Loucy (cell line): ENCODE measurements at regions not wholly inside any gene's neighbourhood (a gene's known extent, or its start where the extent isn't known, plus 50 kb on each side); places are given as distances from the start of the nearest gene placed in this dataset.

Source experiments
- H2AFZ ChIP-seq: fragments of 200-600 bp; sonication (generic); 2 replicates; pipeline ENCODE4 v1.6.0; 2016; ENCODE audit warnings: antibody characterized with exemption, mild to moderate bottlenecking, low read length, moderate library complexity
- H3F3A ChIP-seq: fragments of 200-600 bp; 2 replicates; pipeline ENCODE4 v1.6.0; 2016; ENCODE audit warnings: antibody characterized with exemption, low read depth, mild to moderate bottlenecking
- H3K27me3 ChIP-seq: fragments of 200-600 bp; sonication (generic); 2 replicates; pipeline ENCODE4 v1.6.1; 2014; ENCODE audit warnings: low read length, mild to moderate bottlenecking; ENCODE audit not compliant: insufficient read depth, poor library complexity, severe bottlenecking
- H3K36me3 ChIP-seq: fragments of 200-600 bp; sonication (generic); 2 replicates; pipeline ENCODE4 v1.6.1; 2016; ENCODE audit warnings: low read length; ENCODE audit not compliant: insufficient read depth
- H3K4me1 ChIP-seq: fragments of 200-600 bp; sonication (generic); 2 replicates; pipeline ENCODE4 v1.5.1; 2014; ENCODE audit warnings: low read length, mild to moderate bottlenecking; ENCODE audit not compliant: insufficient read depth, poor library complexity, severe bottlenecking
- H3K4me2 ChIP-seq: fragments of 200-600 bp; sonication (generic); 2 replicates; pipeline ENCODE4 v1.6.0; 2014; ENCODE audit warnings: antibody characterized with exemption, low read length, low read depth, mild to moderate bottlenecking; ENCODE audit not compliant: poor library complexity, severe bottlenecking
- H3K4me3 ChIP-seq: fragments of 200-600 bp; sonication (generic); 2 replicates; pipeline ENCODE4 v1.5.1; 2014; ENCODE audit warnings: low read length, mild to moderate bottlenecking, mixed read lengths; ENCODE audit not compliant: poor library complexity, severe bottlenecking
- H3K79me2 ChIP-seq: fragments of 200-600 bp; sonication (generic); 2 replicates; pipeline ENCODE4 v1.6.1; 2014; ENCODE audit warnings: low read length; ENCODE audit not compliant: insufficient read depth
- H3K9ac ChIP-seq: fragments of 200-600 bp; sonication (generic); 2 replicates; pipeline ENCODE4 v1.6.0; 2014; ENCODE audit warnings: mild to moderate bottlenecking, low read depth, low read length, moderate library complexity; ENCODE audit not compliant: poor library complexity, severe bottlenecking
- H3K9me2 ChIP-seq: fragments of 200-600 bp; sonication (generic); replicated peaks from 2 replicates; pipeline ENCODE4 v1.6.1; 2016; ENCODE audit warnings: low read depth, low read length, mixed read lengths
- H3K9me3 ChIP-seq: fragments of 200-600 bp; sonication (generic); 2 replicates; pipeline ENCODE4 v1.6.1; 2014; ENCODE audit warnings: mild to moderate bottlenecking, antibody characterized with exemption, low read length, low read depth; ENCODE audit not compliant: insufficient read depth
- H4K20me1 ChIP-seq: fragments of 200-600 bp; sonication (generic); 2 replicates; pipeline ENCODE4 v1.6.0; 2014; ENCODE audit warnings: antibody characterized with exemption, low read length, mild to moderate bottlenecking; ENCODE audit not compliant: insufficient read depth, poor library complexity, severe bottlenecking
- CTCF ChIP-seq: fragments of 200-600 bp; sonication (generic); conservative IDR thresholded peaks from 2 replicates; pipeline ENCODE4 v1.5.1; 2014; ENCODE audit warnings: mild to moderate bottlenecking, antibody characterized with exemption, low read length
- EZH2phosphoT487 ChIP-seq: fragments of 200-600 bp; IDR thresholded peaks from 2 replicates; pipeline ENCODE4 v1.6.1; 2018; ENCODE audit warnings: antibody characterized with exemption, mild to moderate bottlenecking, moderate library complexity, borderline replicate concordance

GRCh38 chr6:63476302-63476701 is 96.0 kb upstream of the LOC128125822 start:
- Histone ChIP-seq H3K9ac (no peak overlapping the region), H3K9me3 (no peaks in the 10 kb centered on the region), H3F3A (no peaks in the 10 kb centered on the region), H3K36me3 (no peaks in the 10 kb centered on the region), H3K9me2 (no peaks in the 10 kb centered on the region), H4K20me1 (no peaks in the 10 kb centered on the region), H3K27me3 (no peaks in the 10 kb centered on the region), H2AFZ (no peak overlapping the region), H3K4me3 (no peak overlapping the region), H3K4me1 (no peaks in the 10 kb centered on the region), H3K4me2 (no peak overlapping the region), H3K79me2 (no peaks in the 10 kb centered on the region)
- no peak for TF ChIP-seq CTCF
- TF ChIP-seq EZH2phosphoT487: no peak

DNA sequence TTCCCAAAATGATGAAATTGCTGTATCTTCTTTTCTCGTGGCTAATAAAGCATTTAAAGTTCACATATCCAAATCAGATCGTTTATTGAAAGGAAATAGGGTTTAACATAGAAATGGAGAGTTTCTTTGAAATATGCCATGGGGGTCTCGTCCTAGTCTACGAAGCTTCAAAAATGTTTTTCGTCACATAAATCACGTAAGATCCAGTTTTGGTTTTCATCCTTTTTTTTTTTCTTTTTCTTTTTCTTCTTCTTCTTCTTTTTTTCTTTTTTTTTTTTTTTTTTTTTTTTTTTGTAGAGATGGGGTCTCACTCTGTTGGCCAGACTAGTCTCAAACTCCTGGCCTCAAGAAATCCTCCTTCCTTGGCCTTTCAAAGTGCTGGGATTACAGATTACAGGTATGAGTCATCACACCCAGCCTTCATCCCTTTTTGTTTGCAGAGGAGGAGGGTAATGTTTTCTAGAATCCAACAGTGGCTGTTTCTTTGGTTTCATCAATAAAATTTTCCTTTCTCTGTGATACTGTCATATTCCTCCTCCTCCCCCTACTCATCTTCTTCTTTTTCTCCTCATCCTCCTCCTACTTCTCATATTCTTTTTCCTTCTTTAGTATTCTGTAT is 94.7 kb upstream of the LOC128125822 start:
- no peaks in the 10 kb centered on the region for H4K20me1 ChIP-seq
- H3K9me2 ChIP-seq: no peaks in the 10 kb centered on the region
- no peaks in the 10 kb centered on the region for H3K27me3 ChIP-seq
- no peak overlapping the region for H2AFZ ChIP-seq
- no peak for TF ChIP-seq EZH2phosphoT487
- TF ChIP-seq CTCF: no peak
- H3K4me1 ChIP-seq: no peaks in the 10 kb centered on the region
- H3K4me2 ChIP-seq: no peak overlapping the region
- no peaks in the 10 kb centered on the region for H3F3A ChIP-seq
- no peaks in the 10 kb centered on the region for H3K79me2 ChIP-seq
- H3K9ac ChIP-seq: no peak overlapping the region
- no peaks in the 10 kb centered on the region for H3K36me3 ChIP-seq
- H3K9me3 ChIP-seq: no peaks in the 10 kb centered on the region
- no peak overlapping the region for H3K4me3 ChIP-seq

DNA sequence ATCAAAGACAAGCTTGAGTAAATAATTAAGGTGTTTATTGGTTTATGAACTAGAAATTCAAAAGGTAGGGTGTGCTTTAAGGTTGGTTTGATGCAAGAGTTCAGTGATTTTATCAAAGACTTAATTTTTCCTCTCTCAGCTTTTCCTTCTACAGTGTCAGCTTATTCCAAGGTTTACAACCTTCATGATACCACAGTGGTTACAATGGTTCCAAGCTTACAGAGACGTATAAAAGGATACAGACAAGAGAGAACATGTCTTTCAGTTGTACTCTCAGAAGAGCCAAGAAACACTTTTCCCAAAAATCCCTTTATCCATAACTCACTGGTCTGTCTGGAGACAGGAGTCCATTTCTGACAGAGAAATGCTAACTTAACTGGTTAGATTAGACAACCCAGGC is 93.5 kb upstream of the LOC128125822 start:
- H3K4me1 ChIP-seq: no peaks in the 10 kb centered on the region
- no peak overlapping the region for H3K4me2 ChIP-seq
- no peaks in the 10 kb centered on the region for H3K79me2 ChIP-seq
- H3K4me3 ChIP-seq: no peak overlapping the region
- no peak for TF ChIP-seq EZH2phosphoT487
- TF ChIP-seq CTCF: no peak
- no peaks in the 10 kb centered on the region for H3K9me3 ChIP-seq
- no peaks in the 10 kb centered on the region for H3K9me2 ChIP-seq
- no peaks in the 10 kb centered on the region for H3F3A ChIP-seq
- no peaks in the 10 kb centered on the region for H4K20me1 ChIP-seq
- H3K36me3 ChIP-seq: no peaks in the 10 kb centered on the region
- no peaks in the 10 kb centered on the region for H3K27me3 ChIP-seq
- no peak overlapping the region for H3K9ac ChIP-seq
- no peak overlapping the region for H2AFZ ChIP-seq
